Brain pericyte (primary cell): ENCODE measurements at regions not wholly inside any gene's neighbourhood (a gene's known extent, or its start where the extent isn't known, plus 50 kb on each side); places are given as distances from the start of the nearest gene placed in this dataset.
"Not testable (repeated sequence)": the region's sequence is repeated elsewhere in the genome, so short reads cannot be mapped to it uniquely, and the experiment has no call there.

ENCODE experiments used
- DNase-seq: peaks from one replicate; pipeline ENCODE4 v3.0.0-alpha.2; 2012; ENCODE audit warnings: low read depth, low spot score

- no peak for DNase-seq
These were observed 358.6 kb upstream of the PAPPA start for GRCh38 chr9:115794921-115795475.

- no peak for DNase-seq
These were observed 353.9 kb upstream of the PAPPA start for GRCh38 chr9:115799734-115800133.

GRCh38 chr9:115804206-115804605, 349.4 kb upstream of the PAPPA start:
- no peak for DNase-seq

GRCh38 chr9:115808108-115808507, 345.5 kb upstream of the PAPPA start:
- no peak for DNase-seq

- no peak for DNase-seq
These were observed 344.9 kb upstream of the PAPPA start for GRCh38 chr9:115808695-115809094.

- no peak for DNase-seq
These were observed 343.4 kb upstream of the PAPPA start for GRCh38 chr9:115810166-115810565.

- DNase-seq: no peak
These were observed 339.5 kb upstream of the PAPPA start for GRCh38 chr9:115814081-115814480.

- DNase-seq: no peak
These were observed 337.8 kb upstream of the PAPPA start for GRCh38 chr9:115815786-115816185.

- not testable (repeated sequence) for DNase-seq
These were observed 334.9 kb upstream of the PAPPA start for GRCh38 chr9:115818651-115819050.

GRCh38 chr9:115832031-115832430, 321.6 kb upstream of the PAPPA start:
- DNase-seq: no peak

- DNase-seq: no peak
These were observed 316.0 kb upstream of the PAPPA start for GRCh38 chr9:115837618-115838017.

GRCh38 chr9:115838417-115838816, 315.2 kb upstream of the PAPPA start:
- no peak for DNase-seq

GRCh38 chr9:115844433-115844832, 309.2 kb upstream of the PAPPA start:
- not testable (repeated sequence) for DNase-seq

GRCh38 chr9:115845648-115846312, 307.8 kb upstream of the PAPPA start:
- no peak for DNase-seq

- no peak for DNase-seq
These were observed 306.4 kb upstream of the PAPPA start for GRCh38 chr9:115847216-115847615.

- no peak for DNase-seq
These were observed 303.7 kb upstream of the PAPPA start for GRCh38 chr9:115849679-115850412.

- DNase-seq: no peak
These were observed 302.9 kb upstream of the PAPPA start for GRCh38 chr9:115850548-115851304.

- DNase-seq: no peak
These were observed 298.0 kb upstream of the PAPPA start for GRCh38 chr9:115855458-115856133.

- DNase-seq: not testable (repeated sequence)
These were observed 295.2 kb upstream of the PAPPA start for GRCh38 chr9:115858421-115858820.

GRCh38 chr9:115862021-115862420, 291.6 kb upstream of the PAPPA start:
- DNase-seq: no peak

- no peak for DNase-seq
These were observed 289.0 kb upstream of the PAPPA start for GRCh38 chr9:115864581-115864980.

- DNase-seq: no peak
These were observed 286.3 kb upstream of the PAPPA start for GRCh38 chr9:115867326-115867725.
